ENCODE measurements at regions not wholly inside any gene's neighbourhood (a gene's known extent, or its start where the extent isn't known, plus 50 kb on each side); places are given as distances from the start of the nearest gene placed in this dataset.
"Not testable (repeated sequence)": the region's sequence is repeated elsewhere in the genome, so short reads cannot be mapped to it uniquely, and the experiment has no call there.

DNA sequence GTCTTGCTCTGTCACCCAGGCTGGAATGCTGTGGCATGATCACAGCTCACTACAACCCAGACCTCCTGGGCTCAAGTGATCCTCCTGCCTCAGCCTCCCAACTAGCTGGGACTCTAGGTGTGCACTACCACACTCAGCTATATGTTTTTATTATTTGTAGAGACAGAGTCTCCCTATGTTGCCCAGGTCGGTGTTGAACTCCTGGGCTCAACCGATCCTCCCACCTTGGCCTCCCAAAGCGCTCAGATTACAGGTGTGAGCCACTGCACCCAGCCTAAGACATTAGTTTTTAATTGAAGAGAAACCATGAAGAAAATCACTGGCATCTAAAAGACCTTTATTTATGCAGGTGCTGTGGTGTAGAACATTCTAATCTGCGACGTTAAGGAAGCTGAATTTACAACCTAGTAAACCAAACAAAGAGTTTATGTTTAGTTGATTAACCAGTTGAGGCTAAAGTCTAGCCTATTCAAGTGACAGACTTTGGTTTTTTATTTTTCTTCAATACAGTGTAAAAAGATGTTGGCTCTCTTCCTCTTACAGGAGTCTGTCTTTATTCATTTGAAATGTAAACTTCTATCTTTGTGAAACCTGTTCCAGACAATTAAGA, 52.5 kb upstream of the NBL1 start:
- DNase-seq (ENCODE audit: low spot score) = no peak

- DNase-seq (ENCODE audit: low spot score) = no peak
These were observed 58.6 kb upstream of the NBL1 start for GRCh38 chr1:19585507-19585906.

- DNase-seq (ENCODE audit: low spot score) = peak; percentile 42
These were observed 61.8 kb upstream of the NBL1 start for GRCh38 chr1:19582318-19582717.

DNA sequence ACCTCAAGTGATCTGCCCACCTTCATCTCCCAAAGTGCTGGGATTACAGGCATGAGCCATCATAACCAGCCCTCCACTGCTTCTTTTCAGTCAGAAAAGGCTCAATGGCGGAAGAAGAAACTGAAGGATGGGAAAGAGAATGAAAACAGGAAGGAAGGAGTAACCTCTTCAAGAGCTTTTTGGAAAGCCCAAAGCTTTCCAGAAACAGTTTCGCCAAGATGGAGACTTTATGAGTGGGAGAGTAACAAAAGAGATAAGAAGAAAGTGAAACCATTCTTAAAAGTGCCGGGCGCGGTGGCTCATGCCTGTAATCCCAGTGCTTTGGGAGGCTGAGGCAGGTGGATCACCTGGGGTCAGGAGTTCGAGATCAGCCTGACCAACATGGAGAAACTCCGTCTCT, 62.7 kb upstream of the NBL1 start:
- no peak for DNase-seq (ENCODE audit: low spot score)

DNA sequence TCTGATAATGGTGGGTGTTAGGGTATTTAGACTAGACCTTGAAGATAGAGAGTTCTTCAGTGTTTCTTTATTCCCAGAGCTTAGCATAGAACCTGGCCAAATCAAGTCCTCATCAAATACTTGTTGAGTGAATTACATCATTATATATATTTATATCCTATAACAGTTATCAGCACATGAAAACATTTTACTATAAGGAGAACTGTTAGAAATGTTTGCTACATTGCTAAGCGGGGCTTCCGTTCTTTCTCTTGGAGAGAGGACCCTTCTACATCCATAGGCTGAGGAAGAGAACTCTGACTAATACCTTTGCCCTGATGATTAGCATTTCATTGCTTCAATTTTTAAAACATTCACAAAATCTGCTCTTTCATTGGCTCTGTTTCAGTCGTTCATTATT, 66.5 kb upstream of the NBL1 start:
- DNase-seq (ENCODE audit: low spot score) = no peak

- DNase-seq (ENCODE audit: low spot score) = no peak
These were observed 67.1 kb upstream of the NBL1 start for GRCh38 chr1:19577036-19577435.

- DNase-seq (ENCODE audit: low spot score) = no peak
These were observed 74.3 kb upstream of the NBL1 start for GRCh38 chr1:19569786-19570185.

- DNase-seq (ENCODE audit: low spot score) = no peak
These were observed 77.1 kb upstream of the NBL1 start for GRCh38 chr1:19567041-19567440.

- DNase-seq (ENCODE audit: low spot score) = no peak
These were observed 79.0 kb upstream of the CAPZB start for GRCh38 chr1:19564366-19564765.

GRCh38 chr1:19563324-19564097, 78.2 kb upstream of the CAPZB start:
- no peak for DNase-seq (ENCODE audit: low spot score)

GRCh38 chr1:19562847-19563246, 77.5 kb upstream of the CAPZB start:
- DNase-seq (ENCODE audit: low spot score) = no peak

DNA sequence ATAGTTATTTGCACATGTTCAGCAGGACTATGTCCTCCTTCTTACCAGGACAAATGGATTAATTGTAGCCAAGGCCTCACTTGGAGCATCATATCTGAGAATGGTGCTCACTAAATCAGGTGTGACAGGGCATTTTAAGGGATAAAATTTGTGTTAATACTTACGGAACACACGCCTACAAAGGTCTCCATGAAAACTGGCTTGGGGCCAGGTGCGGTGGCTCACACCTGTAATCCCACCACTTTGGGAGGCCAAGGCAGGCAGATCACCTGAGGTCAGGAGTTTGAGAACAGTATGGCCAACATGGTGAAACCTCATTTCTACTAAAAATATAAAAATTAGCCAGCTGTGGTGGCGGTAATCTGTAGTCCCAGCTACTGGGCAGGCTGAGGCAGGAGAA, 75.1 kb upstream of the CAPZB start:
- DNase-seq (ENCODE audit: low spot score) = no peak

GRCh38 chr1:19559641-19560040, 74.3 kb upstream of the CAPZB start:
- DNase-seq (ENCODE audit: low spot score) = no peak

DNA sequence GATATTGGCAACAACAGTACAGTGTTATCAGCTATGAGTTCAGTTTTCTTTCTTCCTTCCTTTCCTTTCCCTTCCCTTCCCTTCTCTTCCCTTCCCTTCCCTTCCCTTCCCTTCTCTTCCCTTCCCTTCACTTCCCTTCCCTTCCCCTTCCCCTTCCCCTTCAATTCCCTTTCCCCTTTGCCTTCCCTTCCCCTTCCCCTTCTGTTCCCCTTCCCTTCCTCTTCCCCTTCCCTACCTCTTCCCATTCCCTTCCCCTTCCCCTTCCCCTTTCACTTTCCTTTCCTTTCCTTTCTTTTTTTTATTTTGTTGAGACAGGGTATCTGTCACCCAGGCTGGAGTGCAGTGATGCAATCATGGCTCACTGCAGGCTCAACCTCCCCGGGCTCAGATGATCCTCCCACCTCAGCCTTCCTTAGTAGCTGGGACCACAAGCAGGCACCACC, 72.3 kb upstream of the CAPZB start:
- DNase-seq (ENCODE audit: low spot score) = no peak

DNA sequence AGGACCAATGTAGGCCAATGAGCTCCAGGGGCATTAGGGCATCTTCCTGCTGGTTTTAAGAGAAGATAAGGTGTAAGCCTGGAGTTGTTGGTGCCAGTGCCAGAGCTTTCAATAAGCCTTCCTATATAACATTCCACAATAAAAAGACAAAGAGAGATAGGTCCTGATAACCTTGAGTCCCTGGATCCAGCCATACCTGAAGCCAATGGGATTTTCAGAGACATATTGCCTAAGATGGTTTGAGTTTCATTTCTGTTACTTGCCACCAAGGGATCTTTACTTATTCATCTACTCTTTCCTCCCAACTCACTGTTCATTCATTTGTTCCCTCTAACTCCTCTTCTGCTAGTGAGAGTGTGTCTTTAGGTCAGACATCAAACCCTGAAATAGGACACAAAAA, 68.8 kb upstream of the CAPZB start:
- DNase-seq (ENCODE audit: low spot score) = no peak

GRCh38 chr1:19552291-19553010, 67.1 kb upstream of the CAPZB start:
- no peak for DNase-seq (ENCODE audit: low spot score)

GRCh38 chr1:19551837-19552236, 66.5 kb upstream of the CAPZB start:
- not testable (repeated sequence) for DNase-seq (ENCODE audit: low spot score)

GRCh38 chr1:19550437-19550836, 65.1 kb upstream of the CAPZB start:
- not testable (repeated sequence) for DNase-seq (ENCODE audit: low spot score)

DNA sequence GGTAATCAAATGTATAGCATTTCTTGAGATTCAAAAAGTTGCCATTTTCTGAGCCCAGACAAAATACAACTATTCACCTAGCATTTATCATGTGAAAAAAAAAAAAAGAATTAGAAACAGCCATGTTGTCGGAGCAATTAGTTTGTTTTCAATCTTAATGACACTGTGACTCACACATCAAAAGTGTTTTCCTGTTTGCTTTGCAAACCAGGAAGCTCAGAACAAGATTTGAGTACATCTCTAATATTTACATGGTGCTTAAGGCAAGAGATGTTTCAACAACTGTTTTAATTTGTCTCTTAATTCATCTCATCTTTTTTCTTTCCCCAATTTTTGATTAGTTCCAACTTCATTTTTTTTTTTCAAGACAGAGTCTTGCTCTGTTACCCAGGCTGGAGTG, 62.5 kb upstream of the CAPZB start:
- no peak for DNase-seq (ENCODE audit: low spot score)

GRCh38 chr1:19536519-19536918, 51.2 kb upstream of the CAPZB start:
- DNase-seq (ENCODE audit: low spot score) = no peak

DNA sequence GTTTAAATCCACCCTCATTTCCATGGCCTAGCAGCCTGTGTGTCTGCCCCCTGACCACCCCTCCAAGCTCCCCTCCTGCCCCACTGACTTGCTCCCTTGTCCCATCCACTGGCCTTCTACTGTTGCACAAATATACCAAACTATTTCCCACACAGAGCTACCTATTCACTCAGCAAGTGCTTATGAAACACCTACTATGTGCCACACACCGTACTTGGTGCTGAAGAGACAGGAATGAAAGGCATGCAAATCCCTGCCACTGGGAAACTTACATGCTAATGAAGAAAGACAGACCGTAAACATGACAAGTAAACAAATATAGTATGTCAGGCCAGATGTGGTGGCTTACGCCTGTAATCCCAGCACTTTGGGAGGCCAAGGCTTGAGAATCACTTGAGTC, 49.9 kb upstream of the CAPZB start:
- no peak for DNase-seq (ENCODE audit: low spot score)

Data from LoVo (cell line).